BJ (cell line): ENCODE measurements at regions not wholly inside any gene's neighbourhood (a gene's known extent, or its start where the extent isn't known, plus 50 kb on each side); places are given as distances from the start of the nearest gene placed in this dataset.
"Not testable (repeated sequence)": the region's sequence is repeated elsewhere in the genome, so short reads cannot be mapped to it uniquely, and the experiment has no call there.

Experiments
- CTCF ChIA-PET: fragments of 350-600 bp; formaldehyde crosslinking; extraction: SDS; loops from one replicate; lab custom pipeline; 2021; ENCODE audit warnings: antibody characterized with exemption, inconsistent platforms; lab: Yijun Ruan, JAX
- POLR2A ChIA-PET: fragments of 300-600 bp; sonication (Branson Sonifier 250); formaldehyde crosslinking; extraction: SDS; loops from one replicate; lab custom pipeline; 2021; ENCODE audit warnings: antibody characterized with exemption; lab: Charles Lee
- DNase-seq: peaks from one replicate; pipeline ENCODE4 v3.0.0-alpha.2; 2011; ENCODE audit warnings: low read depth
- H3K27me3 ChIP-seq: 2 replicates; pipeline ENCODE4 v1.6.0; 2011; ENCODE audit warnings: low read length; ENCODE audit not compliant: control insufficient read depth, insufficient read depth
- H3K36me3 ChIP-seq: 2 replicates; pipeline ENCODE4 v1.5.1; 2011; ENCODE audit warnings: low read length; ENCODE audit not compliant: control insufficient read depth, insufficient read depth
- H3K4me3 ChIP-seq: 2 replicates; pipeline ENCODE4 v1.5.1; 2011; ENCODE audit warnings: low read depth, mild to moderate bottlenecking, control low read depth, low read length
- CTCF ChIP-seq: IDR thresholded peaks from 2 replicates; pipeline ENCODE4 v1.5.1; 2011; ENCODE audit warnings: low read depth, mild to moderate bottlenecking, control low read depth, inconsistent platforms, low read length, moderate library complexity; ENCODE audit not compliant: insufficient read depth

DNA sequence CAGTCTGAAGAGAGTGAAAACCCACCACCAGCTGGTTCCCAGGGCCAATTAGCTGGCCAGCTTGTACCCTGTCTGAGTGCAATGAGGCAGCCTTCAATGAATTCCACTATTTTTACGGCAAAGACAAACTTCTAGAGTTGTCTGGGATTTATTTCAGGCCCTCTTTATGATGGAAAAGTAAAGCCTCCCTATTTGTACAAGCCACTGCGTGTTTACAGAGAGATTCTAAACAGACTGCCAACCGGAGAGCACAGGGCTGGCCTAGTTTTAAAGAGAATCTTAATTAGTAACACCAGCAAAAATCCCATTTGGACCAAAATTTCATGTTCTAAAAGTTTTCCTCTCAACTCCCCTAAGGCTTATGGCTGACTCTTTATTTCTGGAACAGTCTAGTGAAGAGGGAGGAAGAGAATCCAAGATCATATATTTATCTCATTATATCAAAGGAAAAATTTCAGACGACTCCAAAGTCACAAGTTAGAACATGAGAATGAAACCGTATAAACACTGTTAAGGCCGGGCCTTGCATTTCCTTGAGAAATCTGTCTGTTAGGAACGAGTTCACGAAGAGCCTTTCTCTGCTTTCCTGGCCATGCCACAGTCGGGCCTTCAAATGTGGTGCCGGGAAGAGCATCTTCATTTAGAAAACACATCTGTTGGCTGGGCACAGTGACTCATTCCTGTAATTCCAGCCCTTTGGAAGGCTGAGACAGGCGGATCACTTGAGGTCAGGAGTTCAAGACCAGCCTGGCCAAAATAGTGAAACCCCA lies 724.6 kb upstream of the NRP1 start:
- DNase-seq: no peak
- POLR2A ChIA-PET: no interaction called here
- Histone ChIP-seq H3K4me3 (no peak overlapping the region), H3K36me3 (no peaks in the 10 kb centered on the region), H3K27me3 (peaks cover 2% of the 10 kb centered on the region; the same call in 1 of the 2 replicates)
- no peak for TF ChIP-seq CTCF
- CTCF ChIA-PET: no interaction called here

- DNase-seq, H3K27me3 ChIP-seq, H3K36me3 ChIP-seq, H3K4me3 ChIP-seq, CTCF ChIA-PET, POLR2A ChIA-PET: not testable (repeated sequence)
Measured at GRCh38 chr10:34055410-34055985, 721.0 kb upstream of the NRP1 start.

- POLR2A ChIA-PET: no interaction called here
- CTCF ChIA-PET: no interaction called here
- Histone ChIP-seq H3K27me3 (peaks cover 17% of the 10 kb centered on the region), H3K36me3 (no peaks in the 10 kb centered on the region), H3K4me3 (no peak overlapping the region)
- TF ChIP-seq CTCF: no peak
- DNase-seq: peak; percentile 17
Measured at GRCh38 chr10:34049887-34050286, 715.4 kb upstream of the NRP1 start.

DNA sequence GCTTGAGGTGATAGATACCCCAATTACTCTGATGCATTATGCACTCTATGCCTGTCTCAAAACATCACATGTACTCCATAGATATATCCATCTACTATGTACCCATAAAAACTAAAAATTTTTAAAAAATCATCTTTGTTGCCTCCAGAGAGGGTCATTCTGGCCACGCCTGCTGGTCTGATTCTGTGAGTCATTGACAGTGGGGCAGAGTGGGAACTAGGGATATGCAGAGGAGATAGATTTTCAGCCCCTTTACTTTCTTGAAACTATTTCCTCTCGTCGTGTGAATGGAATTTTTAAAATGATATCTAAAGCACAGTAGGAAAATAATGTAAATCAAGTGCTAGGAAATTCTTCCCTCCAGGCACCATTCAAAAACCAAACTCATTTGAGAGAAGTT lies 715.0 kb upstream of the NRP1 start:
- CTCF ChIA-PET: no interaction called here
- no peak for DNase-seq
- Histone ChIP-seq H3K36me3 (no peaks in the 10 kb centered on the region), H3K4me3 (no peak overlapping the region), H3K27me3 (peaks cover 17% of the 10 kb centered on the region)
- TF ChIP-seq CTCF: no peak
- POLR2A ChIA-PET: no interaction called here

DNA sequence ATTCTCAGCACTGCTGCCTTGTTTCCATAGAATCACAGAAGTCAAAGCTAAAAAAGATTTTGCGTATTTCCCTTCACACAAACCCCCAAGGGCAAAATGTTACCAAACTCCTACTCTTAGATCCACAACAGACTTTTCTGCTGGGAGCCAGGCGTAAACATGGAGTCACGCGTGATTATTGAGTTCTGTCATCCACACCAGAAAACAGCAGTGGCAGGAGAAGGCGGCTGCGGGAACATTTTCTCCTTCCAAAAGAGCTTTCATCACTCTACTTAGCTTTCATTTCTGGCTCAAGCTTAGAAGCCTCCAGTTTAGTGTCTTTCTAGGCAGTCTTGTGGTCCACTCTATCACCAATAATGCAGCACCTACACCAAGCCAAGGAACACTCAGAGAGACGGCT lies 712.9 kb upstream of the NRP1 start:
- Histone ChIP-seq H3K4me3 (no peak overlapping the region), H3K36me3 (no peaks in the 10 kb centered on the region), H3K27me3 (peaks cover 22% of the 10 kb centered on the region)
- no peak for DNase-seq
- POLR2A ChIA-PET: no interaction called here
- CTCF ChIA-PET: no interaction called here
- no peak for TF ChIP-seq CTCF
